Left ventricle myocardium inferior (tissue), 1 donor: ENCODE measurements at regions not wholly inside any gene's neighbourhood (a gene's known extent, or its start where the extent isn't known, plus 50 kb on each side); places are given as distances from the start of the nearest gene placed in this dataset.

Source experiments
- DNase-seq: peaks from one replicate; pipeline ENCODE4 v3.0.0-alpha.2; 2020
- H3K27ac ChIP-seq: fragments of 200-600 bp; replicated peaks from 2 replicates; pipeline ENCODE4 v1.8.0; 2021
- H3K27me3 ChIP-seq: fragments of 200-600 bp; 2 replicates; pipeline ENCODE4 v1.8.0; 2021; ENCODE audit warnings: low read depth
- H3K36me3 ChIP-seq: fragments of 200-600 bp; 2 replicates; pipeline ENCODE4 v1.8.0; 2021
- H3K4me1 ChIP-seq: fragments of 200-600 bp; 2 replicates; pipeline ENCODE4 v1.8.0; 2021
- H3K4me3 ChIP-seq: fragments of 200-600 bp; 2 replicates; pipeline ENCODE4 v1.8.0; 2021; ENCODE audit warnings: mild to moderate bottlenecking, moderate library complexity
- H3K9me3 ChIP-seq: fragments of 200-600 bp; replicated peaks from 2 replicates; pipeline ENCODE4 v1.8.0; 2021
- CTCF ChIP-seq: fragments of 200-600 bp; IDR thresholded peaks from 2 replicates; pipeline ENCODE4 v1.8.0; 2021; ENCODE audit warnings: antibody characterized with exemption, mild to moderate bottlenecking, borderline replicate concordance
- intact Hi-C: fragments of 100-400 bp; cut with micrococcal nuclease; formaldehyde crosslinking; loops from one replicate; pipeline ENCODE4 v1.11.0; 2022
- donor health status: DM: no; HTN: yes; CAD: no; lungs with severe emphysema.

- TF ChIP-seq CTCF = no peak
- no peaks in the 10 kb centered on the region for H3K36me3 ChIP-seq
- H3K27me3 ChIP-seq = no peaks in the 10 kb centered on the region
- no peaks in the 10 kb centered on the region for H3K9me3 ChIP-seq
- no peak for DNase-seq
- no peaks in the 10 kb centered on the region for H3K4me1 ChIP-seq
- H3K27ac ChIP-seq = no peak overlapping the region
- intact Hi-C loops = no loop called here
- H3K4me3 ChIP-seq = no peak overlapping the region
Measured at GRCh38 chr9:106326493-106326892, 536.5 kb upstream of the ZNF462 start.

- no peak for TF ChIP-seq CTCF
- intact Hi-C loops = no loop called here
- H3K9me3 ChIP-seq = peaks cover 10% of the 10 kb centered on the region
Measured at GRCh38 chr9:106333481-106333880, 529.5 kb upstream of the ZNF462 start.

GRCh38 chr9:106334081-106334480 is 528.9 kb upstream of the ZNF462 start:
- no peaks in the 10 kb centered on the region for H3K27me3 ChIP-seq
- H3K36me3 ChIP-seq = no peaks in the 10 kb centered on the region
- TF ChIP-seq CTCF = no peak
- no peak for DNase-seq
- peaks cover 10% of the 10 kb centered on the region for H3K9me3 ChIP-seq
- intact Hi-C loops = no loop called here
- H3K4me3 ChIP-seq = no peak overlapping the region
- no peak overlapping the region for H3K27ac ChIP-seq
- H3K4me1 ChIP-seq = no peaks in the 10 kb centered on the region

More at GRCh38 chr9:106333481-106333880, 529.5 kb upstream of the ZNF462 start:
- H3K36me3 ChIP-seq = no peaks in the 10 kb centered on the region
- DNase-seq = no peak
- H3K4me1 ChIP-seq = no peaks in the 10 kb centered on the region
- no peak overlapping the region for H3K4me3 ChIP-seq
- no peaks in the 10 kb centered on the region for H3K27me3 ChIP-seq
- H3K27ac ChIP-seq = no peak overlapping the region

GRCh38 chr9:106339882-106340281 is 523.1 kb upstream of the ZNF462 start:
- Histone ChIP-seq H3K27ac (no peak overlapping the region), H3K27me3 (no peaks in the 10 kb centered on the region), H3K9me3 (peaks cover 10% of the 10 kb centered on the region), H3K4me1 (no peaks in the 10 kb centered on the region), H3K4me3 (no peak overlapping the region), H3K36me3 (no peaks in the 10 kb centered on the region)
- intact Hi-C loops = no loop called here
- no peak for DNase-seq
- TF ChIP-seq CTCF = no peak

GRCh38 chr9:106350777-106351176 is 512.2 kb upstream of the ZNF462 start:
- no peak for TF ChIP-seq CTCF
- Histone ChIP-seq H3K36me3 (no peaks in the 10 kb centered on the region), H3K4me1 (no peaks in the 10 kb centered on the region), H3K27ac (no peak overlapping the region), H3K9me3 (no peaks in the 10 kb centered on the region), H3K27me3 (no peaks in the 10 kb centered on the region), H3K4me3 (no peak overlapping the region)
- DNase-seq = no peak
- intact Hi-C loops = no loop called here

GRCh38 chr9:106356924-106357323 is 506.0 kb upstream of the ZNF462 start:
- Histone ChIP-seq H3K4me1 (no peaks in the 10 kb centered on the region), H3K36me3 (no peaks in the 10 kb centered on the region), H3K4me3 (no peak overlapping the region), H3K27ac (no peak overlapping the region), H3K9me3 (peaks cover 3% of the 10 kb centered on the region), H3K27me3 (no peaks in the 10 kb centered on the region)
- no peak for TF ChIP-seq CTCF
- intact Hi-C loops = no loop called here
- DNase-seq = no peak
